Suprapubic skin (tissue), 4 donors: ENCODE measurements at regions not wholly inside any gene's neighbourhood (a gene's known extent, or its start where the extent isn't known, plus 50 kb on each side); places are given as distances from the start of the nearest gene placed in this dataset.

ENCODE experiments used
- DNase-seq, 2 donors: peaks; one replicate each; pipeline ENCODE4 v3.0.0-alpha.2; 2019; ENCODE audit warnings: low spot score in 2 of 2
- H3K27ac ChIP-seq: fragments of 200-600 bp; sonication (generic); one replicate; pipeline ENCODE4 v1.5.1; 2019
- H3K27me3 ChIP-seq: fragments of 200-600 bp; sonication (generic); one replicate; pipeline ENCODE4 v1.5.1; 2019
- H3K36me3 ChIP-seq: fragments of 200-600 bp; sonication (generic); one replicate; pipeline ENCODE4 v1.5.1; 2019
- H3K4me1 ChIP-seq: fragments of 200-600 bp; sonication (generic); one replicate; pipeline ENCODE4 v1.5.1; 2019
- H3K4me3 ChIP-seq: fragments of 200-600 bp; sonication (generic); one replicate; pipeline ENCODE4 v1.5.1; 2019; ENCODE audit warnings: mild to moderate bottlenecking
- H3K9me3 ChIP-seq: fragments of 200-600 bp; sonication (generic); one replicate; pipeline ENCODE4 v1.5.1; 2019
- CTCF ChIP-seq, 2 donors: fragments of 200-600 bp in 1 of 2; fragments of 450-650 bp in 1 of 2; sonication (generic) in 1 of 2; IDR thresholded peaks; one replicate each; pipeline ENCODE4 v1.5.1; 2016 to 2019; ENCODE audit warnings: antibody characterized with exemption in 2 of 2, mild to moderate bottlenecking in 1 of 2, moderate library complexity in 1 of 2
- EP300 ChIP-seq: sonication (generic); formaldehyde crosslinking; IDR thresholded peaks from one replicate; pipeline ENCODE4 v1.6.1; 2017; ENCODE audit warnings: antibody characterized with exemption
- POLR2A ChIP-seq, 2 donors: fragments of 450-650 bp; IDR thresholded peaks; one replicate each; pipeline ENCODE4 v1.6.1; 2017; ENCODE audit warnings: antibody characterized with exemption in 2 of 2, mild to moderate bottlenecking in 2 of 2, moderate library complexity in 2 of 2
- POLR2AphosphoS5 ChIP-seq, 3 donors: sonication (generic); formaldehyde crosslinking; IDR thresholded peaks; one replicate each; pipeline ENCODE4 v1.6.1; 2017; ENCODE audit warnings: antibody characterized with exemption in 3 of 3
- whole genome bisulfite sequencing: methylation state at CpG from one replicate; pipeline ENCODE4 v1.1.5; 2018; 5-methylcytosine and 5-hydroxymethylcytosine counted together

- Histone ChIP-seq H3K4me3 (no peak overlapping the region), H3K4me1 (no peaks in the 10 kb centered on the region), H3K27me3 (no peaks in the 10 kb centered on the region), H3K9me3 (no peaks in the 10 kb centered on the region), H3K36me3 (no peaks in the 10 kb centered on the region), H3K27ac (no peak overlapping the region)
- WGBS, result 74% methylated on average over 2 of the region's 3 CpGs
- TF ChIP-seq POLR2A (IDR thresholded peaks at IDR 0.05), result no peak
- no peak for TF ChIP-seq CTCF (IDR thresholded peaks at IDR 0.05)
- no peak for TF ChIP-seq POLR2AphosphoS5 (IDR thresholded peaks at IDR 0.05)
- no peak for TF ChIP-seq EP300
- DNase-seq, result no peak
Measured at GRCh38 chr15:29529043-29529442, 259.4 kb upstream of the NSMCE3 start.

GRCh38 chr15:29528276-29528675 is 258.7 kb upstream of the NSMCE3 start:
- no peaks in the 10 kb centered on the region for H3K36me3 ChIP-seq
- H3K27me3 ChIP-seq, result no peaks in the 10 kb centered on the region
- no peak overlapping the region for H3K4me3 ChIP-seq
- 75% methylated on average over 1 of the region's 1 CpG for WGBS
- no peaks in the 10 kb centered on the region for H3K4me1 ChIP-seq
- TF ChIP-seq POLR2AphosphoS5 (IDR thresholded peaks at IDR 0.05) (no peak), CTCF (IDR thresholded peaks at IDR 0.05) (no peak), EP300 (no peak), POLR2A (IDR thresholded peaks at IDR 0.05) (no peak)
- H3K9me3 ChIP-seq, result no peaks in the 10 kb centered on the region
- H3K27ac ChIP-seq, result no peak overlapping the region
- DNase-seq, result no peak

GRCh38 chr15:29526802-29527201 is 257.2 kb upstream of the NSMCE3 start:
- no peak for TF ChIP-seq POLR2A (IDR thresholded peaks at IDR 0.05)
- no peak for TF ChIP-seq EP300
- no peak for TF ChIP-seq CTCF (IDR thresholded peaks at IDR 0.05)
- TF ChIP-seq POLR2AphosphoS5 (IDR thresholded peaks at IDR 0.05), result no peak
- no peaks in the 10 kb centered on the region for H3K36me3 ChIP-seq
- no peaks in the 10 kb centered on the region for H3K27me3 ChIP-seq
- 69% methylated on average over 5 of the region's 5 CpGs for WGBS
- no peak overlapping the region for H3K27ac ChIP-seq
- no peaks in the 10 kb centered on the region for H3K9me3 ChIP-seq
- DNase-seq, result no peak
- H3K4me3 ChIP-seq, result no peak overlapping the region
- no peaks in the 10 kb centered on the region for H3K4me1 ChIP-seq

- no peaks in the 10 kb centered on the region for H3K36me3 ChIP-seq
- H3K4me1 ChIP-seq, result no peaks in the 10 kb centered on the region
- TF ChIP-seq POLR2A (IDR thresholded peaks at IDR 0.05), result no peak
- TF ChIP-seq CTCF (IDR thresholded peaks at IDR 0.05), result no peak
- TF ChIP-seq POLR2AphosphoS5 (IDR thresholded peaks at IDR 0.05), result no peak
- TF ChIP-seq EP300, result no peak
- H3K4me3 ChIP-seq, result no peak overlapping the region
- H3K27me3 ChIP-seq, result no peaks in the 10 kb centered on the region
- peaks cover 4% of the 10 kb centered on the region for H3K9me3 ChIP-seq
- 56% methylated on average over 7 of the region's 7 CpGs for WGBS
- DNase-seq, result no peak
- no peak overlapping the region for H3K27ac ChIP-seq
Measured at GRCh38 chr15:29522373-29523276, 253.0 kb upstream of the NSMCE3 start.

- DNase-seq, result no peak
- Histone ChIP-seq H3K27ac (no peak overlapping the region), H3K9me3 (peaks cover 4% of the 10 kb centered on the region), H3K4me3 (no peak overlapping the region), H3K27me3 (no peaks in the 10 kb centered on the region), H3K36me3 (no peaks in the 10 kb centered on the region), H3K4me1 (no peaks in the 10 kb centered on the region)
- TF ChIP-seq POLR2A (IDR thresholded peaks at IDR 0.05) (no peak), EP300 (no peak), POLR2AphosphoS5 (IDR thresholded peaks at IDR 0.05) (no peak), CTCF (IDR thresholded peaks at IDR 0.05) (no peak)
- WGBS, result 65% methylated on average over 4 of the region's 4 CpGs
Measured at GRCh38 chr15:29518442-29518841, 248.8 kb upstream of the NSMCE3 start.
